PC-3 (cell line): ENCODE measurements at regions not wholly inside any gene's neighbourhood (a gene's known extent, or its start where the extent isn't known, plus 50 kb on each side); places are given as distances from the start of the nearest gene placed in this dataset.

Experiments
- ATAC-seq: fragments of 200-7000 bp; cut with Tn5 transposase; 2 replicates; pipeline ENCODE4 v1.9.1; 2020; ENCODE audit warnings: mild to moderate bottlenecking, moderate library complexity
- BruUV-seq: library from RNA; stranded (reverse); fragments of 400-500 nt; replicated peaks from 2 replicates; lab custom pipeline; 2021; lab: Mats Ljungman, UMichigan
- CTCF ChIA-PET: fragments of 300-600 bp; sonication (Branson Sonifier 250); formaldehyde crosslinking; loops from one replicate; lab custom pipeline; 2022; ENCODE audit warnings: antibody characterized with exemption; lab: Charles Lee
- POLR2A ChIA-PET: fragments of 300-600 bp; sonication (Branson Sonifier 250); formaldehyde crosslinking; loops from one replicate; lab custom pipeline; 2022; ENCODE audit warnings: antibody characterized with exemption; ENCODE audit not compliant: unreplicated experiment; lab: Charles Lee
- DNase-seq: peaks from one replicate; pipeline ENCODE4 v3.0.0-alpha.2; 2015
- H2AFZ ChIP-seq: fragments of 300-600 bp; sonication (generic); 2 replicates; pipeline ENCODE4 v1.6.0; 2016; ENCODE audit warnings: antibody characterized with exemption, low read length
- H3F3A ChIP-seq: fragments of 300-600 bp; sonication (generic); one replicate; pipeline ENCODE4 v1.6.0; 2017; ENCODE audit warnings: antibody characterized with exemption, low read length, control low read depth, mild to moderate bottlenecking; ENCODE audit not compliant: unreplicated experiment
- H3K27ac ChIP-seq: fragments of 300-600 bp; sonication (generic); 2 replicates; pipeline ENCODE4 v1.5.1; 2016; ENCODE audit warnings: mild to moderate bottlenecking, low read length
- H3K27me3 ChIP-seq: fragments of 300-600 bp; sonication (generic); 2 replicates; pipeline ENCODE4 v1.6.1; 2016; ENCODE audit warnings: low read length, mixed read lengths
- H3K36me3 ChIP-seq: fragments of 300-600 bp; sonication (generic); 2 replicates; pipeline ENCODE4 v1.6.1; 2016; ENCODE audit warnings: low read depth, mixed run types, low read length, mixed read lengths
- H3K4me1 ChIP-seq: fragments of 300-600 bp; sonication (generic); 2 replicates; pipeline ENCODE4 v1.5.1; 2016; ENCODE audit warnings: low read length; ENCODE audit not compliant: insufficient read depth
- H3K4me2 ChIP-seq: fragments of 300-600 bp; sonication (generic); 2 replicates; pipeline ENCODE4 v1.6.0; 2016; ENCODE audit warnings: low read length
- H3K4me3 ChIP-seq: fragments of 300-600 bp; sonication (generic); 2 replicates; pipeline ENCODE4 v1.5.1; 2016; ENCODE audit warnings: mild to moderate bottlenecking, low read length, mixed read lengths
- H3K79me2 ChIP-seq: fragments of 300-600 bp; sonication (generic); 2 replicates; pipeline ENCODE4 v1.6.1; 2017; ENCODE audit warnings: low read length, mixed read lengths
- H3K9ac ChIP-seq: fragments of 300-600 bp; sonication (generic); 2 replicates; pipeline ENCODE4 v1.6.0; 2016; ENCODE audit warnings: mild to moderate bottlenecking, low read length
- H3K9me2 ChIP-seq: fragments of 300-600 bp; sonication (generic); replicated peaks from 2 replicates; pipeline ENCODE4 v1.6.1; 2016; ENCODE audit warnings: mixed run types, low read length, mixed read lengths
- H3K9me3 ChIP-seq: fragments of 300-600 bp; sonication (generic); 2 replicates; pipeline ENCODE4 v1.6.1; 2016; ENCODE audit warnings: low read length, mixed read lengths
- H4K20me1 ChIP-seq: fragments of 300-600 bp; sonication (generic); 2 replicates; pipeline ENCODE4 v1.6.1; 2016; ENCODE audit warnings: low read length, mixed read lengths
- CTCF ChIP-seq: fragments of 300-600 bp; sonication (generic); conservative IDR thresholded peaks from 2 replicates; pipeline ENCODE4 v1.5.1; 2017; ENCODE audit warnings: antibody characterized with exemption, low read depth, mild to moderate bottlenecking, low read length
- EZH2 ChIP-seq: fragments of 300-600 bp; sonication (generic); IDR thresholded peaks from one replicate; pipeline ENCODE4 v1.6.1; 2017; ENCODE audit warnings: antibody characterized with exemption, mild to moderate bottlenecking, low read length; ENCODE audit not compliant: unreplicated experiment
- EZH2phosphoT487 ChIP-seq: fragments of 300-600 bp; sonication (generic); IDR thresholded peaks from 2 replicates; pipeline ENCODE4 v1.6.1; 2018; ENCODE audit warnings: mild to moderate bottlenecking, antibody characterized with exemption, low read length, borderline replicate concordance
- intact Hi-C: fragments of 100-400 bp; cut with micrococcal nuclease; formaldehyde crosslinking; loops from 2 replicates; pipeline ENCODE4 v1.9.0; 2023

- Histone ChIP-seq H3K4me1 (peaks cover 39% of the 10 kb centered on the region), H4K20me1 (no peaks in the 10 kb centered on the region), H3K27me3 (no peaks in the 10 kb centered on the region), H2AFZ (no peak overlapping the region), H3K9ac (no peak overlapping the region), H3K4me2 (no peak overlapping the region), H3K9me3 (no peaks in the 10 kb centered on the region), H3K79me2 (no peaks in the 10 kb centered on the region), H3K9me2 (no peaks in the 10 kb centered on the region), H3K4me3 (no peak overlapping the region), H3K27ac (no peak overlapping the region), H3K36me3 (no peaks in the 10 kb centered on the region), H3F3A (peaks cover 3% of the 10 kb centered on the region)
- no peak for TF ChIP-seq EZH2phosphoT487
- no peak for TF ChIP-seq CTCF
- TF ChIP-seq EZH2, result no peak
- ATAC-seq (no peak), DNase-seq (no peak)
- CTCF ChIA-PET, result no interaction called here
- intact Hi-C loops, result no loop called here
- no TSS peak for BruUV-seq
- POLR2A ChIA-PET, result no interaction called here
Measured at GRCh38 chr1:235014756-235015155, 113.9 kb downstream of the TOMM20 start.

GRCh38 chr1:235013512-235013911, 115.1 kb downstream of the TOMM20 start:
- Histone ChIP-seq H3K4me1 (peaks cover 34% of the 10 kb centered on the region), H3F3A (peaks cover 3% of the 10 kb centered on the region), H3K36me3 (no peaks in the 10 kb centered on the region), H3K27me3 (no peaks in the 10 kb centered on the region), H3K79me2 (no peaks in the 10 kb centered on the region), H3K4me2 (no peak overlapping the region), H3K9me2 (no peaks in the 10 kb centered on the region), H3K9me3 (no peaks in the 10 kb centered on the region), H3K4me3 (no peak overlapping the region), H4K20me1 (no peaks in the 10 kb centered on the region), H2AFZ (no peak overlapping the region), H3K27ac (peak overlapping the region; percentile 95; the same call in 1 of the 2 replicates), H3K9ac (no peak overlapping the region)
- POLR2A ChIA-PET, result no interaction called here
- CTCF ChIA-PET, result no interaction called here
- DNase-seq, result no peak
- ATAC-seq, result no peak
- intact Hi-C loops, result no loop called here
- BruUV-seq, result no TSS peak
- TF ChIP-seq EZH2, result no peak
- no peak for TF ChIP-seq EZH2phosphoT487
- TF ChIP-seq CTCF, result no peak

GRCh38 chr1:235012436-235013210, 116.0 kb downstream of the TOMM20 start:
- TF ChIP-seq EZH2 (no peak), EZH2phosphoT487 (no peak), CTCF (no peak)
- DNase-seq (no peak), ATAC-seq (no peak)
- H3K27me3 ChIP-seq, result no peaks in the 10 kb centered on the region
- H3K79me2 ChIP-seq, result no peaks in the 10 kb centered on the region
- peak overlapping the region; percentile 72 for H3K9ac ChIP-seq
- intact Hi-C loops, result no loop called here
- no peaks in the 10 kb centered on the region for H4K20me1 ChIP-seq
- H3K4me1 ChIP-seq, result peaks cover 25% of the 10 kb centered on the region
- no peaks in the 10 kb centered on the region for H3K9me3 ChIP-seq
- no peak overlapping the region for H3K4me3 ChIP-seq
- H3K27ac ChIP-seq, result peak overlapping the region; percentile 95
- TSS peak; percentile 97 for BruUV-seq
- H3K4me2 ChIP-seq, result peak overlapping the region; percentile 64
- H3K9me2 ChIP-seq, result no peaks in the 10 kb centered on the region
- H3F3A ChIP-seq, result no peaks in the 10 kb centered on the region
- no peak overlapping the region for H2AFZ ChIP-seq
- H3K36me3 ChIP-seq, result no peaks in the 10 kb centered on the region
- ChIA-PET CTCF (no interaction called here), POLR2A (interaction anchor here (1.0 to 1.5 kb wide), 3 partner anchors 55 to 61 kb away, joined by 3 to 8 read pairs (median 8); no protein-coding TSS in a partner anchor)
